A549 (cell line): ENCODE measurements at regions not wholly inside any gene's neighbourhood (a gene's known extent, or its start where the extent isn't known, plus 50 kb on each side); places are given as distances from the start of the nearest gene placed in this dataset.

Source experiments
- CTCF ChIP-seq: fragments of >200 bp; sonication (Bioruptor Twin); formaldehyde crosslinking; IDR thresholded peaks from 3 replicates; pipeline ENCODE4 v1.5.1; 2016
- POLR2A ChIP-seq: IDR thresholded peaks from 2 replicates; pipeline ENCODE4 v1.6.1; 2012; ENCODE audit warnings: mild to moderate bottlenecking, low read length
- TF ChIP-seq, protein P1 (sequence below): IDR thresholded peaks from 2 replicates; pipeline ENCODE4 v1.6.1; 2012

DNA sequence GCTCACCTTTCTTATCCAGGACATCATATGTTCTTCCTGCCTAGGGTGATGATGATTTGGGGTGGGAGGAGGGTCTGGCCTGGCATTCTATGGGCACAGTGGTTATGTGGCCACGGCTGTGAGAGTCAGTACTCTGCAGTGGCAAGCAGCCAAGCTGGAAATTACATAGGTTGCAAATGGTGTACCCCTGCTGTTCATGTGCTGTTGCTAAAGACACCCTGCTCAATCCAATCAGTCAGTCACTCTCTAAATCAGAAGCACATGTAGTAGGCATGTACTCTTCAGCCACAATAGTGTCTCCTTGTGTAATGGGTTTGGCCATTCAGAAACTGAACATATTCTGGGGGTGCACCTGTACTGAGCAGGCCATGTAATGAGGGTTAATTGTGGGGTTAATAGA, 449.1 kb upstream of the ANKRD30A start:
- TF ChIP-seq, protein P1, sequence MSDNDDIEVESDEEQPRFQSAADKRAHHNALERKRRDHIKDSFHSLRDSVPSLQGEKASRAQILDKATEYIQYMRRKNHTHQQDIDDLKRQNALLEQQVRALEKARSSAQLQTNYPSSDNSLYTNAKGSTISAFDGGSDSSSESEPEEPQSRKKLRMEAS: no peak
- TF ChIP-seq POLR2A: no peak
- TF ChIP-seq CTCF: no peak
